ACC112 (cell line): ENCODE measurements at regions not wholly inside any gene's neighbourhood (a gene's known extent, or its start where the extent isn't known, plus 50 kb on each side); places are given as distances from the start of the nearest gene placed in this dataset.

ENCODE experiments used
- H2AFZ ChIP-seq: fragments of 200-600 bp; sonication (generic); one replicate; pipeline ENCODE4 v1.6.0; 2017; ENCODE audit warnings: antibody characterized with exemption, low read length; ENCODE audit not compliant: unreplicated experiment
- H3K27ac ChIP-seq: fragments of 200-600 bp; sonication (generic); 2 replicates; pipeline ENCODE4 v1.5.1; 2014; ENCODE audit warnings: low read depth, mild to moderate bottlenecking, antibody characterized with exemption, low read length, moderate library complexity
- H3K27me3 ChIP-seq: fragments of 200-600 bp; sonication (generic); 2 replicates; pipeline ENCODE4 v1.6.1; 2014; ENCODE audit warnings: mild to moderate bottlenecking, antibody characterized with exemption, low read length, moderate library complexity, mixed read lengths; ENCODE audit not compliant: insufficient read depth
- H3K36me3 ChIP-seq: fragments of 200-600 bp; sonication (generic); 2 replicates; pipeline ENCODE4 v1.6.1; 2016; ENCODE audit warnings: mild to moderate bottlenecking, antibody characterized with exemption, low read length, moderate library complexity, mixed read lengths; ENCODE audit not compliant: insufficient read depth
- H3K4me1 ChIP-seq: fragments of 200-600 bp; sonication (generic); one replicate; pipeline ENCODE4 v1.6.1; 2016; ENCODE audit warnings: low read length, mixed read lengths; ENCODE audit not compliant: insufficient read depth, unreplicated experiment, control insufficient read depth
- H3K4me3 ChIP-seq: fragments of 200-600 bp; sonication (generic); 2 replicates; pipeline ENCODE4 v1.5.1; 2014; ENCODE audit warnings: mild to moderate bottlenecking, low read depth, low read length
- H3K79me2 ChIP-seq: fragments of 200-600 bp; sonication (generic); one replicate; pipeline ENCODE4 v1.6.0; 2016; ENCODE audit warnings: low read length; ENCODE audit not compliant: control insufficient read depth, unreplicated experiment, insufficient read depth

DNA sequence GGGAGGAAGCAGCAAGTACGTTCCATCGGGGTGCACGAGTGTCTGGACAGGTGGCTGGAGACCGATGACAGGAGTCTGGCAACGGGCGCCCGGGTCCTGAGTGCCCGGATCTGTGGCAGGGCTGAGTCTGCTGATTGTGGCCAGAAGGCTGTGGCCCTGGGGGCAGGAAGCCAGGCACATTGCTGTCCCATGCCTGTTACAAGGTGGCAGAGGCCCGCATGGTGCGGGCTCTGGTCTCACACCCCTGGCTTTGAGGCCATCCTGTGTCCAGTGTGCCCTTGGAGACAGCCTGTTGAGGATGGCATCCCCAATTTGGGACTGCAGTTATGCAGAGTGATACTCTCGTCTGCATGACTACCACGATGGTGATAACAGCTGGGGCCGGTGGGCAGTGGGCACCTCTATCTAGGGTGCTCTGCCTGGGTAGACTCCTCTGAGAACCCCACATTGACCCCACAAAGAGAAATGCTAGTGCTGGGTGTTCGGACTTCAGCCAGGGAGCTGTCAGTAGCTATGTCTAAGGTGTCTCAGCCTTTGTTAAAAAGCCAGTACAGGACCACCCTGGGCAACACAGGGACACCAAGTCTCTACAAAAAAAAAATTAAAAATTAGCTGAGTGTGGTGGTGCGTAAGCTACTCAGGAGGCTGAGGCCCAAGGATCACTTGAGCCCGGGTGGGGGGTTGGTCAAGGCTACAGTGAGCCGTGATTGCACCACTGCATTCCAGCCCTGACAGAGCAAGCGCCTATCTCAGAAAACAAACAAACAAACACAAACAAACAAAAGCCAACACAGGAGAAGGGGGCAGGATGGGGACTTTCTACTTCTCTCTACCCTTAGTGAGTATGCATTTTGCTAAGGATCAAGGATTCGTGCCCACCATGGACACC is 88.3 kb downstream of the RHOB start:
- Histone ChIP-seq H3K4me1 (peaks cover 9% of the 10 kb centered on the region), H3K36me3 (no peaks in the 10 kb centered on the region), H3K27me3 (no peaks in the 10 kb centered on the region), H3K4me3 (no peak overlapping the region), H2AFZ (no peak overlapping the region), H3K27ac (no peak overlapping the region), H3K79me2 (no peaks in the 10 kb centered on the region)

DNA sequence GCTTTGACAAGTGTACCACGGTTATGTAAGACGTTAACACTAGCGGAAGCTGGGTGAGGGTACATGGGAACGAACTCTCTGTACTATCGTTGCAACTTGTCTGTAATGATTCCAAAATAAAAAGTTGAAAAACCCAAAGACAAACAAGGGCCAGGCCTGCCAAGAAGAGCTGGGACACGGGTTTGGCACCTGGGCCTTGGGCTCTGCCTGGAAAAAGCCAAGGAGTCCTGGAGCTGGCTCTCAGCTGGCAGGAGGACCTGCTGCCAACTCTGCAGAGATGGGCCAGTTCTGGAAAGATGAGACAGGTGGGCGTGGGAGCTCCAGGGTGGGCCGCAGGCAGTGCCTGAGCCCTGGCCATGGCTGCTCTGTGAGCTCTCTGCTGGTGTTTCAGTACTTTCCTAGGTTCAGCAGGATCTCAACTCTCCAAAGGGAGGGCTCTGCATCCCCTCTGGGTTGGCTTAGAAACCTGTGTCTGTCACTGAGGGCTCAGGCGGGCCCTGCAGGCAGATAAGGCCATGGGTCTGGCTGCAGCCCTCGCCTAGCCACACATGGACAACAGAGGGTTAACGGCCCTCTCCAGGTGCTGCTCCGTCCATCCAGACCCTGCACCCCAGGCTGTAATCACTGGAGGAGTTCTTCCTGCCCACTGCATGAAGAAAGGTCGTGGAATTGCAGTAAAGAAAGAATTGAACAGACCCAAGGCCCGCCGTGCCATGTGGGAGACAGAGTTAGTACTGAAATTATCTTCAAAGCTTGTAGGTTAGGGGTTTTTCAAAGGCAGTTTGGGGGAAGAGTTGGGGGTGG is 89.9 kb downstream of the RHOB start:
- no peak overlapping the region for H3K27ac ChIP-seq
- peaks cover 9% of the 10 kb centered on the region for H3K4me1 ChIP-seq
- no peak overlapping the region for H3K4me3 ChIP-seq
- no peaks in the 10 kb centered on the region for H3K79me2 ChIP-seq
- H3K27me3 ChIP-seq, result no peaks in the 10 kb centered on the region
- no peak overlapping the region for H2AFZ ChIP-seq
- H3K36me3 ChIP-seq, result no peaks in the 10 kb centered on the region

DNA sequence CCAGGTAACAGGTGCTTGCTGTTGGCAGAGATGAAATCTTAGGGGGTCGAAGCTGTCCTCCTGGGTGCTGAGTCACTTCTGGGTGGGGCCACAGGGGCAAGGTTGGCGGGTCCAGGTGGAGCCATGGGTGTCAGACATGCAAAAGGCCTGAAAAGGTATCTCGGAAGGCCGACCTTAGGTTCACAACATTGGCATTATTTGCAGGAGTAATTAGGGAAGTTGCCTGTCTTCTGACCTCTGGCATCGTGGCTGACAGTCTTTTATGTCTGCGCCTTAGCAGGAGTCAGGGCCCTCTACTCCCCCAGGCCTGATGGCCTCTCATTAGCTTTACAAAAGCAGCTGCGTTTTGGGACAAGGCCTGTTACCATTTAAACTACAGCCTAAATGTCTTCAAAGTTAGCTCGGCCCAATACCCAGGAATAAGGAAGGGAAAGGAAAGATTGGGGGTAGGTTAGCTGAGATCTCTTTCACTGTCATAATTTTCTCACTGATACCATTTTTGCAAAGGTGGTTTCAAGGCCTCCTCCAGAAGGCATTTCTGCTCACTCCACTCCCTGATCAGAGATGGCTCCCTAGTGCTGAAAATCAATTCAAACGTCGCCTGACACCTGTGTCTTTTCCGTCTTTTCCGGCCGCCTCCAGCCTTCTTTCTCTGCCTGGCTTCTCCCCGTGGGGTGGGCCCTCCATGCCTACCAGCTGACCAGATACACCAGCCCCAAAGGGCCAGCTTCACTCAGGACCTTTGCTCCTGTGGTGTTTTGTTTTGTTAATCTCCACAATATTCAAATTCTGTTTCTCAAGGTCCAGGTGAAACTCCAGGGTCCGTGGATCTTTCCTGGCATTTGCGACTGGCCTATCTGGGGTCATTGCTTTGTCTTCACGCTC is 90.8 kb downstream of the RHOB start:
- H3K4me1 ChIP-seq, result peaks cover 9% of the 10 kb centered on the region
- H3K36me3 ChIP-seq, result no peaks in the 10 kb centered on the region
- no peak overlapping the region for H3K27ac ChIP-seq
- H3K4me3 ChIP-seq, result no peak overlapping the region
- no peaks in the 10 kb centered on the region for H3K79me2 ChIP-seq
- no peaks in the 10 kb centered on the region for H3K27me3 ChIP-seq
- no peak overlapping the region for H2AFZ ChIP-seq

DNA sequence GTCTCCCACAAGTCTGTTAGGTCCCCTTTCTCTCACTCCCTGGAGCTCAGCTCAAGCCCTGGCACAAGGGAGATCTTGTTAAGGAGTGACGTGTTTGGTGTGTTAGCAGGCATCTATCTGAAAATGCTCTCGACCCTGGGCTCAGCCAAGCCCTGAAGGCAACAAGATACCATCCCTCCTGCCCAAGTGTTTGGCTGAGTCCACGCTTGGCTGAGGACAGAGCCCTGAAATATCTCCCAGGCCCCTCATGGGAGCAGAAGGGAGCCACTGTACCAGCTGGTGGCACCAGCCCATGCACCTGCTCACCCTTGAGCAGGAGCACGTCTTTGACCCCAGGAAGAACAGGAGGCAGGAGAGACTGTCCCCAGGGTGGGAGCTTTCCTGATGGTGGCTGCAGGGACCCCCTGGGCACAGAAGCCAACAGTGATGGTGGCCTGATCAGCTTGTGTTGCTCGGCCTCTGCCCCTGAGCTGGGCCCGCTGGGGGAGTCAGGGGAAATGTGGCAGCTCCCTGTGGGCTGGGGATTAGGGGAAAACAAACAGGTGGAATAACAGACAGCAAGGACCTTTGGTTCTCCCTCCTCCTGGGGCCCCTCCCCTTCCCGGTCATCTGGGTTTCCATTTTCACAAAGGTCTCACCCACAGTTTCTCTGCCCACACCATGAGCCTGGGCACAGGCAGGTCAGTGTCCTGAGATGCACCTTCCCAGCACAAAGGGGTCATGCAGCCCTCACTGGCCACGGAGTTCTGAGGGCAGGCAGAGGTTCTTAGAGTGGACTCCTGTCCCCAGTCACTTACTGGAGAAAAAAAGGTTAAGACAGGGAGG is 91.6 kb downstream of the RHOB start:
- Histone ChIP-seq H2AFZ (no peak overlapping the region), H3K36me3 (no peaks in the 10 kb centered on the region)

DNA sequence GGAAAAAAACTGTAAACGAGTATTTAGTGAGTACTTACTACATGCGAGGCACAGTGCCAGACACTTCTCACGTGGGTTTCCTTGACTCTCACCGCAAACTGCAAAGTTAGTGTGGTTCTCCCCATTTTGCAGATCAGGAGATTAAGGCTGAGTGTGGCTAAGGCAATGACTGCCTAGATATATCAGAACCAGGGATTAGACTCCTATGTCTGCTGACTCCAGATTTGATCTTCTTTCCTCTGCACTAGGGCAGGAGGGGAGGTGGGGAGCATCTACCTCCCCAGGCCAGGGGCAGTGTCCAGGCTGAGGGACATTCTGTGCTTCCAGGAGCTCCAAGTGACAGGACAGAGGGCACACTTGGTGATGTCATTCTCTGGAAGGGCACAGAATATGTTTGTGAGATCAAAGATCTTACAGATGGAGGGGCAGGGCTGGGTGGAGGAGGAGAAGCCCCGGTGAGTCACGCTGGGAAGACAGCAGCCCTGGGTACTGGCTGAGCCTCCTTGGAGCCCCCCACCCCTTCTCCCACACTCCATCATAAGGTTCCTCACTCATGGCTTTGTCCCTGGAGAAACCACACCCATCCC is 92.4 kb downstream of the RHOB start:
- no peaks in the 10 kb centered on the region for H3K79me2 ChIP-seq
- peaks cover 18% of the 10 kb centered on the region for H3K4me1 ChIP-seq
- H3K27ac ChIP-seq, result 0 out of 2 replicates have a peak overlapping the region, but pooled peaks have one; percentile 17
- no peaks in the 10 kb centered on the region for H3K36me3 ChIP-seq
- no peak overlapping the region for H3K4me3 ChIP-seq
- H2AFZ ChIP-seq, result no peak overlapping the region
- H3K27me3 ChIP-seq, result no peaks in the 10 kb centered on the region

More for the DNA sequence above, 91.6 kb downstream of the RHOB start:
- no peak overlapping the region for H3K27ac ChIP-seq
- H3K4me3 ChIP-seq, result no peak overlapping the region
- H3K79me2 ChIP-seq, result no peaks in the 10 kb centered on the region
- H3K27me3 ChIP-seq, result no peaks in the 10 kb centered on the region
- H3K4me1 ChIP-seq, result peaks cover 17% of the 10 kb centered on the region

DNA sequence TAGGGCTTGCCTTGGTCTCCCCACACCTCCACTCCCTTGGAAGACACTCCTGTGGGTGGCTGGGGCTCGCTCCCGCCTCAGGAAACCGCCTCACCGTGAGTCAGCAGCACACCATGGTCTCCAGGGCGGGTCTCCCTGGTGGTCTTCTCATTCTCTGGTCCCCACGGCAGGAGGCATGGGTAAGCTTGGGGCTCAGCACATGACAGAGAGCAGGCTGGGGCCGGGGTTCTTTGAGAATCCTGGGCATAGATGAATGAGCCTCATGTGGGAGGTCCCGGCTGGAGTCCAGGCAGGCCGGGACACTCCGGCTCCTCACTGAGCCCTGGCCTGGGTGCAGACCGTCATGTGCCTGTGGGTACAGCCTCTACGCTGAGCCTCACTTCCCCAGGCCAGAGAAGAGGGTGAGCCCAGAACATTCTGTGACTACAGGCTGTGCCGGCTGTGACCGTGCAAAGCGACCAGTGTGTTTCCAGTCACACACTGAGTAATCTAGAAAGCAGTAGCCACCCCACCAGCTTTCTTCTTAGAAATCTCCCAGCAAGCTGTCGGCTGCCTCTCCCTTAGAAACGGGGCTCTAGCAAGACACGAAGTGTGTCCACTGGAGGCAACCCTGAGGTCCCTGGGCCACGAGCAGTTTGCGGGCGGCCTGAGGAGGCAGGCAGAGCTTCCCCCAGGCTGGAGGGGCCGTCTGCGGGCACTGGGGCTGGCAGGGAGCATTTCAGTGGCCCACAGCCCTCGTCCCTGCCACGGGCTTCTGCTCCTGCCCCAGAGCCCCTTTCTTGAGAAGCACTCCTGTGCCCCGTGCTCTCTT is 93.1 kb downstream of the RHOB start:
- H3K4me3 ChIP-seq, result no peak overlapping the region
- no peaks in the 10 kb centered on the region for H3K36me3 ChIP-seq
- H3K79me2 ChIP-seq, result no peaks in the 10 kb centered on the region
- H2AFZ ChIP-seq, result no peak overlapping the region
- H3K27ac ChIP-seq, result peak overlapping the region; percentile 17; the same call in 1 of the 2 replicates
- H3K27me3 ChIP-seq, result no peaks in the 10 kb centered on the region
- peaks cover 18% of the 10 kb centered on the region for H3K4me1 ChIP-seq

DNA sequence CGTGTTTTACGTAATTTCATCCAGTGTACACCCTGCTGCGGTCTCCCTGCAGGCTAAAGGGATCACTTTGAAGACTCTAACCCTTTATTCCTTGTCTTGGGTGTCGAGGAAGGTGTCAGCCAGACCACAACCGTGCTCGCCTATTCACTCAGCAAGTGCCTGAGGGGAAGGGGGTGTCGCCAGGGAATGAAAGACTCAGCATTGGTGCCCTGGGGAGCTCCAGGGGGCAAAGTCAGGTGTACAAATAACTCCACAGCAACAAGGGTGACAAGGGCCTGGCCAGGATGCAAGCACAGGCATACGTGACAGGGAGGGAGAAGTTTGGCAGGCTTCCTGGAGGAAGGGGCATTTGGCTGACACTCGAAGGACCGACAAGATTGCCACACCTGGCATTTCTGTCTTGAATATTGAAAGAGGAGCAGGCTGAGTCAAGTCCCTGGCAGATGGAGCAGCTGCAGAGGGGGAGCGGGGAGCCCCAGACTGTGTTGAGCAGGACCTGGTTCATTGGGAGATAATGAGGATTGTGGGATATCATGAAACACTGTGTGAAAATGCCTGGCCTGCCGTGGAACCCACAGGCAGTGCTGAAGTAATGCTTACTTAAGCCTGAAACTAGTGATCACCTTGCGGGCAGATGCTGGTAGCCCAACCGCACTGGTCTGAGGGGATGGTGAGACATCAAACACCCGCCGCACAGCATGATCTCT is 93.9 kb downstream of the RHOB start:
- H3K4me3 ChIP-seq, result no peak overlapping the region
- H3K4me1 ChIP-seq, result peaks cover 18% of the 10 kb centered on the region
- H3K27ac ChIP-seq, result no peak overlapping the region
- no peaks in the 10 kb centered on the region for H3K36me3 ChIP-seq
- no peak overlapping the region for H2AFZ ChIP-seq
- no peaks in the 10 kb centered on the region for H3K79me2 ChIP-seq
- H3K27me3 ChIP-seq, result no peaks in the 10 kb centered on the region

DNA sequence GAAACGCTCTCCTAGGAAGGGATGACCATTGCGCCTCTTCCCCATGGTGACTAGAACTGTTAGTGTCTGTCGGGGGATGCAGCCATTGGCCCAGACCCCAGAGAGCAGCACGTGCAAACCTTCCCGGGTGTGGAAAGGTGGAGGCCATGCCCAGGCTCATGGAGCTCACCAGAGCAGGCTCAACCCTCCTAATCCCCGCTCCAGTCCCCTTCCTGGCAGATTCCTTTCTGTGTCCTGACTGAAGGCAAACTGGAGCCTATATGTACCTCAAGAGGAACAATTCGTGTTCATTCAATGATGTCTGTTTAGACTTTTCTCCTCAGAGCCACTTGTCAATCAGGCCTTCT is 94.4 kb downstream of the RHOB start:
- H3K79me2 ChIP-seq, result no peaks in the 10 kb centered on the region
- H3K27me3 ChIP-seq, result no peaks in the 10 kb centered on the region
- no peak overlapping the region for H2AFZ ChIP-seq
- H3K36me3 ChIP-seq, result no peaks in the 10 kb centered on the region
- no peak overlapping the region for H3K27ac ChIP-seq
- peaks cover 18% of the 10 kb centered on the region for H3K4me1 ChIP-seq
- no peak overlapping the region for H3K4me3 ChIP-seq

DNA sequence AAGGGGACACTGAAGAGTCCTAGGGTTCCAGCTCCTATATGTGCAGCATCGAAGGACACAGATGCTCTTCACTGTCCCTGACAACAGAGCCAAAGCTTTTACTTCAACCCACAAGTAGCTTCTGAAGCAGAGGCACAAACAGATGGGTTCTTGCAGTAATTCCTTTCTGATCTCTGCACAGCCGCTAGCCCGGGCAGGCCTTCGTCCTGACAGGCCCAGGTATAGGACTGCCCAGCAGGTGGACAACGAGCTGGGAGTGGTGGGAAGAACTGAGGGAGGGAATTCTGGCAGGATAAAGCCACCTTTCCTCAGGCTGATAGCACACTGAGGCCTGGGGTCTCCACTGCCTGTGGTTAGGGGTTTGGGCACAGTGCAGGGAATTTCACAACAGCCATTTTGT is 94.8 kb downstream of the RHOB start:
- Histone ChIP-seq H3K79me2 (no peaks in the 10 kb centered on the region), H2AFZ (no peak overlapping the region), H3K4me1 (peaks cover 18% of the 10 kb centered on the region), H3K27ac (no peak overlapping the region), H3K36me3 (no peaks in the 10 kb centered on the region), H3K4me3 (no peak overlapping the region), H3K27me3 (no peaks in the 10 kb centered on the region)
